ENCODE measurements at regions not wholly inside any gene's neighbourhood (a gene's known extent, or its start where the extent isn't known, plus 50 kb on each side); places are given as distances from the start of the nearest gene placed in this dataset.

- TF ChIP-seq CTCF (IDR thresholded peaks at IDR 0.05) (no peak), POLR2A (IDR thresholded peaks at IDR 0.05) (no peak)
Measured at GRCh38 chr22:44405661-44406060, 92.4 kb downstream of the RTL6 start.
